ENCODE measurements at regions not wholly inside any gene's neighbourhood (a gene's known extent, or its start where the extent isn't known, plus 50 kb on each side); places are given as distances from the start of the nearest gene placed in this dataset.

GRCh38 chr3:31449318-31449717, 83.4 kb upstream of the STT3B start:
- TF ChIP-seq CTCF (IDR thresholded peaks at IDR 0.05; ENCODE audit: low read length) (no peak), EZH2 (IDR thresholded peaks at IDR 0.05; ENCODE audit: borderline replicate concordance, low read length) (no peak)
